CD4-positive, alpha-beta memory T cell (primary cell): ENCODE measurements at regions not wholly inside any gene's neighbourhood (a gene's known extent, or its start where the extent isn't known, plus 50 kb on each side); places are given as distances from the start of the nearest gene placed in this dataset.

ENCODE experiments used
- CTCF ChIA-PET: fragments of 350-600 bp; sonication (Branson Sonifier 250); formaldehyde crosslinking; loops from one replicate; lab custom pipeline; 2021; ENCODE audit warnings: inconsistent platforms; ENCODE audit not compliant: partially characterized antibody; lab: Charles Lee
- POLR2A ChIA-PET: fragments of 350-600 bp; sonication (Branson Sonifier 250); formaldehyde crosslinking; loops from one replicate; lab custom pipeline; 2021; ENCODE audit not compliant: partially characterized antibody; lab: Charles Lee
- DNase-seq, 5 donors: peaks; one replicate each; pipeline versions ENCODE4 v3.0.0 to v3.0.0-alpha.2; 2020 to 2022; ENCODE audit warnings: mixed read lengths in 1 of 5
- H3K27ac ChIP-seq: one replicate; pipeline ENCODE4 v1.7.0; 2013; ENCODE audit warnings: low read depth, low read length
- H3K27me3 ChIP-seq: 2 replicates; pipeline ENCODE4 v1.7.0; 2013; ENCODE audit warnings: mild to moderate bottlenecking, low read length, moderate library complexity; ENCODE audit not compliant: insufficient read depth
- H3K36me3 ChIP-seq: 2 replicates; pipeline ENCODE4 v1.7.0; 2013; ENCODE audit warnings: mild to moderate bottlenecking, low read length, moderate library complexity; ENCODE audit not compliant: insufficient read depth
- H3K4me1 ChIP-seq: 2 replicates; pipeline ENCODE4 v1.7.0; 2013; ENCODE audit warnings: mild to moderate bottlenecking, low read length, moderate library complexity; ENCODE audit not compliant: insufficient read depth
- H3K4me3 ChIP-seq, 2 donors: one replicate each; pipeline ENCODE4 v1.7.0; 2013; ENCODE audit warnings: low read length in 2 of 2, mild to moderate bottlenecking in 1 of 2
- H3K9me3 ChIP-seq, 2 donors: one replicate each; pipeline ENCODE4 v1.7.0; 2013; ENCODE audit warnings: low read length in 2 of 2, control low read depth in 1 of 2; ENCODE audit not compliant: control insufficient read depth in 1 of 2
- H3K27ac Mint-ChIP-seq, 7 donors: one replicate each; pipeline ENCODE4 v1.8.0; 2020 to 2021; ENCODE audit warnings: mixed read lengths in 7 of 7, mild to moderate bottlenecking in 6 of 7, inconsistent platforms in 3 of 7, moderate library complexity in 3 of 7
- H3K27me3 Mint-ChIP-seq, 2 donors: one replicate each; pipeline ENCODE4 v1.8.0; 2020 to 2021; ENCODE audit warnings: mixed read lengths in 2 of 2
- H3K36me3 Mint-ChIP-seq, 2 donors: one replicate each; pipeline ENCODE4 v1.8.0; 2020 to 2021; ENCODE audit warnings: mixed read lengths in 2 of 2, inconsistent platforms in 1 of 2, mild to moderate bottlenecking in 1 of 2
- H3K4me1 Mint-ChIP-seq, 4 donors: one replicate each; pipeline ENCODE4 v1.8.0; 2020 to 2021; ENCODE audit warnings: mixed read lengths in 4 of 4, mild to moderate bottlenecking in 1 of 4
- H3K4me3 Mint-ChIP-seq, 8 donors: one replicate each; pipeline ENCODE4 v1.8.0; 2020 to 2021; ENCODE audit warnings: mixed read lengths in 8 of 8, mild to moderate bottlenecking in 7 of 8, moderate library complexity in 6 of 8, inconsistent platforms in 3 of 8
- H3K9me3 Mint-ChIP-seq, 8 donors: one replicate each; pipeline ENCODE4 v1.8.0; 2020 to 2021; ENCODE audit warnings: mixed read lengths in 8 of 8, mild to moderate bottlenecking in 5 of 8, inconsistent platforms in 3 of 8, moderate library complexity in 1 of 8
- intact Hi-C: fragments of 100-400 bp; cut with micrococcal nuclease; formaldehyde crosslinking; loops from one replicate; pipeline ENCODE4 v1.15.1; 2023

GRCh38 chr21:41110161-41110560, 57.8 kb upstream of the BACE2 start:
- Mint-ChIP-seq H3K9me3 (peaks cover 0 to 5% (median 0%) of the 10 kb centered on the region in 8 donors), H3K36me3 (no peaks in the 10 kb centered on the region), H3K27ac (no peak overlapping the region), H3K27me3 (peaks cover 18 to 20% of the 10 kb centered on the region in 2 donors), H3K4me1 (peaks cover 17 to 29% (median 23%) of the 10 kb centered on the region in 4 donors), H3K4me3 (no peak overlapping the region)
- H3K9me3 ChIP-seq, result no peaks in the 10 kb centered on the region
- peaks cover 14% of the 10 kb centered on the region for H3K4me1 ChIP-seq
- H3K36me3 ChIP-seq, result no peaks in the 10 kb centered on the region
- intact Hi-C loops, result no loop called here
- H3K27ac ChIP-seq, result no peak overlapping the region
- no peak overlapping the region for H3K4me3 ChIP-seq
- ChIA-PET POLR2A (no interaction called here), CTCF (no interaction called here)
- DNase-seq, result no peak
- no peaks in the 10 kb centered on the region for H3K27me3 ChIP-seq

GRCh38 chr21:41110664-41111063, 57.3 kb upstream of the BACE2 start:
- H3K27me3 ChIP-seq, result no peaks in the 10 kb centered on the region
- Mint-ChIP-seq H3K27me3 (peaks cover 16 to 20% of the 10 kb centered on the region in 2 donors), H3K9me3 (peaks cover 0 to 6% (median 0%) of the 10 kb centered on the region in 8 donors), H3K4me3 (peak overlapping the region in 2 of 8 donors; percentile 13 to 57), H3K36me3 (no peaks in the 10 kb centered on the region), H3K4me1 (peaks cover 17 to 29% (median 23%) of the 10 kb centered on the region in 4 donors), H3K27ac (no peak overlapping the region)
- intact Hi-C loops, result no loop called here
- ChIA-PET CTCF (no interaction called here), POLR2A (no interaction called here)
- H3K4me3 ChIP-seq, result no peak overlapping the region
- peaks cover 14% of the 10 kb centered on the region for H3K4me1 ChIP-seq
- no peaks in the 10 kb centered on the region for H3K9me3 ChIP-seq
- no peak overlapping the region for H3K27ac ChIP-seq
- H3K36me3 ChIP-seq, result no peaks in the 10 kb centered on the region
- no peak for DNase-seq

GRCh38 chr21:41111681-41112080, 56.3 kb upstream of the BACE2 start:
- H3K4me1 Mint-ChIP-seq, result peaks cover 17 to 29% (median 23%) of the 10 kb centered on the region in 4 donors
- Histone ChIP-seq H3K4me3 (no peak overlapping the region), H3K36me3 (no peaks in the 10 kb centered on the region), H3K27me3 (no peaks in the 10 kb centered on the region), H3K27ac (no peak overlapping the region), H3K9me3 (no peaks in the 10 kb centered on the region), H3K4me1 (peaks cover 14% of the 10 kb centered on the region)
- intact Hi-C loops, result no loop called here
- H3K4me3 Mint-ChIP-seq, result peak overlapping the region in 5 of 8 donors; percentile 18 to 72 (median 55)
- H3K36me3 Mint-ChIP-seq, result no peaks in the 10 kb centered on the region
- H3K27me3 Mint-ChIP-seq, result peaks cover 15 to 20% of the 10 kb centered on the region in 2 donors
- ChIA-PET CTCF (no interaction called here), POLR2A (no interaction called here)
- DNase-seq, result no peak
- H3K27ac Mint-ChIP-seq, result peak overlapping the region in 4 of 7 donors; percentile 4 to 73 (median 54)
- H3K9me3 Mint-ChIP-seq, result peaks cover 0 to 7% (median 0%) of the 10 kb centered on the region in 8 donors

GRCh38 chr21:41112740-41113692, 54.9 kb upstream of the BACE2 start:
- Mint-ChIP-seq H3K36me3 (no peaks in the 10 kb centered on the region), H3K9me3 (peaks cover 0 to 7% (median 0%) of the 10 kb centered on the region in 8 donors), H3K27me3 (peaks cover 8 to 14% of the 10 kb centered on the region in 2 donors), H3K4me3 (peak overlapping the region; percentile 69 to 87 (median 82)), H3K27ac (peak overlapping the region in 5 of 7 donors; percentile 52 to 87 (median 74)), H3K4me1 (peaks cover 17 to 29% (median 23%) of the 10 kb centered on the region in 4 donors)
- intact Hi-C loops, result no loop called here
- peak in 4 of 5 donors; percentile 4 to 17 (median 12) for DNase-seq
- Histone ChIP-seq H3K9me3 (no peaks in the 10 kb centered on the region), H3K36me3 (no peaks in the 10 kb centered on the region), H3K4me1 (peaks cover 14% of the 10 kb centered on the region), H3K4me3 (peak overlapping the region; percentile 20 to 33), H3K27me3 (no peaks in the 10 kb centered on the region), H3K27ac (no peak overlapping the region)
- POLR2A ChIA-PET, result no interaction called here
- CTCF ChIA-PET, result no interaction called here

GRCh38 chr21:41115851-41116250, 52.1 kb upstream of the BACE2 start:
- peaks cover 14% of the 10 kb centered on the region for H3K4me1 ChIP-seq
- no peak overlapping the region for H3K27ac Mint-ChIP-seq
- H3K9me3 ChIP-seq, result no peaks in the 10 kb centered on the region
- POLR2A ChIA-PET, result interaction anchor here (0.6 kb wide), 1 partner anchor 7 kb away, joined by 3 read pairs; no protein-coding TSS in a partner anchor
- DNase-seq, result no peak
- peaks cover 17 to 27% (median 22%) of the 10 kb centered on the region in 4 donors for H3K4me1 Mint-ChIP-seq
- no peak overlapping the region for H3K4me3 Mint-ChIP-seq
- no peaks in the 10 kb centered on the region for H3K36me3 Mint-ChIP-seq
- H3K27me3 Mint-ChIP-seq, result peaks cover 7 to 8% of the 10 kb centered on the region in 2 donors
- CTCF ChIA-PET, result no interaction called here
- peaks cover 0 to 11% (median 0%) of the 10 kb centered on the region in 8 donors for H3K9me3 Mint-ChIP-seq
- H3K4me3 ChIP-seq, result no peak overlapping the region
- no peaks in the 10 kb centered on the region for H3K36me3 ChIP-seq
- H3K27me3 ChIP-seq, result no peaks in the 10 kb centered on the region
- intact Hi-C loops, result no loop called here
- H3K27ac ChIP-seq, result no peak overlapping the region
